ENCODE measurements at regions not wholly inside any gene's neighbourhood (a gene's known extent, or its start where the extent isn't known, plus 50 kb on each side); places are given as distances from the start of the nearest gene placed in this dataset.
"Not testable (repeated sequence)": the region's sequence is repeated elsewhere in the genome, so short reads cannot be mapped to it uniquely, and the experiment has no call there.

DNA sequence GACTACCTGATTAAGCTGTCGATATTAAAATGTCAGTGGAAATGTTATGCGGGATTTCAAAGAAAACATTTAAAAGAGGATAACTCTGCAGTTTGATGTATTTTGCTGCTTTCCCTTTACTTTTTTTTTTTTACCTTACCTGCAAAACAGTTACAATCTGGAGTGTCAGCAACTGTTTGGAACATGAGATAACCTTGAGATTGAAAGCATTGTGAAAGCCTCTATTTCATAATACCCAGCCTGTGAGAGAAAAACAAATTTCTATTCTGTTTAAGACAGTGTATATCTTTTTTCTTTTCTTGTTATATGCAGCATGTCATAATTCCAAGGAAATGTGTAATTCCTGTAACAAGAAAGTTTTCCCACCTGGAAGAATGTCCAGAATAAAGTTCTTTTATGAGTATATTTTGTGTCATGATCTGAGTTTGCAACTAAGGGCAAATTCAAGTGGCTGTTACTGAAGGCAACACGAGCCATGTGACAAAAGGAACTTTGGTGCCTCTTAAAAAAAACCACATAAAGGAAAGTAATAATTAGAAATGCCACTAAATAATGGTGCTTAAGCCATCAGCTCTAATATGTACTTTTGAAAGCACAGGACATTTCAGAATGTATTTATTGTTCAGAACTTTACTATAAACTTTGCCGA, 297.0 kb upstream of the DSEL start:
- no peak for DNase-seq

- DNase-seq = no peak
Observed at GRCh38 chr18:67805261-67805660, 288.7 kb upstream of the DSEL start.

DNA sequence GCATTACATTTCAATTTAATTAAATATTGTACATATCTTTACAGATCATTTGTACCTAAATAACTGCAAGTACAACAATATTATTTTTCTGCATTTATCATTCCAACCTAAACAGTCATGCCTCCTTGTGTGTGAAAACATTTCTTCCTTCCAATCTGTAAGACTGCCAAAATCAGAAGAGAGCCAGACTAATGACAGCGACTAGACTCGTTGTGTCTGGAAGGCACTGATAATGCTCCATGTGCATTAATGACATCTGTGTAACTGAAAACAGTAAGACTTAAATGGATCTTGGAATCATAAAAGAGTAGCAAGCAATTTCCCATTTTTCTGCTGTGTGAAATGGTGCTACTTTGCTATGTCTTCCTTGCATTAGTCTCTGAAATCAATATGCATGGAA, 278.0 kb upstream of the DSEL start:
- no peak for DNase-seq

DNA sequence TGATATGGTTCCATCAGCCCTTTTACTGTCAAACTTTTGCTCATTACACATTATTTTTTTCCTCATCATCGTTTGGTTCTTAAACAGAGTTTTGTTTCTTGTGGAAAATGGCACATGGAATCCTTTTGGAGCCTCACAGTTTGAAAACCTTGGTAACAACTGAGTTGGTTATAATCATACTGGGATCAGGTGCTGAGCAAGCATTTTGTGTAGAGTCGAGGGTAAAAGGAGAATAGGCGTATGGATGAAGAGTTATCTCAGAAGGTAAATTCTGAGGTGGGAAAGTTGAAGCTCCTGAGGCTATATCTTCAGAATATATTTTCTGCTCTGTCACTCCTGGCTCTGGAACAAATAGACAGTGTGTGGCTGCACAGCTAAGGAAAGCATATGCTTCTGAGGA, 274.0 kb upstream of the DSEL start:
- no peak for DNase-seq

- DNase-seq = no peak
Observed at GRCh38 chr18:67789165-67789545, 272.6 kb upstream of the DSEL start.

GRCh38 chr18:67788310-67789164, 272.0 kb upstream of the DSEL start:
- DNase-seq = no peak

- no peak for DNase-seq
Observed at GRCh38 chr18:67783196-67783946, 266.9 kb upstream of the DSEL start.

DNA sequence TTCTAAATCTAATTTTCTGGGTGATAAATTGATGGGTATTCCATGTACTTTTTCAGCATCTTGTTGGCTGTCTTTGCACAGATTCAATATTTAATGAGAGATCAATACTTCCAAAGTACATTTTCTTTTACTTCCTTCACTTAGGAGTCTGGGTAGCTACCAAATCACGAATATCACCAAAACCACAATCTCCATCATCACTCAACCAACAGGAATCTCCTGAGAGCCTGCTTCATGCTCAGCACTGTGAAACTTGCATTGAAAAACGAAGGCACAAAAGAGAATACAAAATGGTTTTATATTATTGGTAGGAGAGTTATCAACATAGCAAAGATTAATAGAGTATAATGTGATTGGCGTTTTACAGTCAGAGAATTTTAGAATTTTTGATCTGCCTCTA, 261.5 kb upstream of the DSEL start:
- DNase-seq = no peak

DNA sequence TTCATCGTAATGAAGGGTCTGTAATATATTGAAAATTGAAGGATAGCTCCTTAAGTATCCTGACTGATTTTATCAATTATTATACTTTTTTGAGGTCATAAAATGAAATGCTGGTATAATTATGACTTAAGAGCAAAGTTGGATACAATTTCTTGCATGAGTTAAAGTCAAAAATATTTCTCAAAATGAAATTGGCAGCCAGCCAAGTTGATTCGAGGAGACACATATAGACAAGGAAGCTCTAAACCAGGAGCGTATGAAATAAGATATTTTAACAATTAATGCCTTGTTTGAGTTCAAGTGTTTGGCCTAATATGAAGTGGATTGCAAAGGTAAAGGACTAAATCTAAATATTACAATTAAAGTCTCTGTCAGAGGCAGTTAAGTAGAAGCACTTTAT, 260.4 kb upstream of the DSEL start:
- DNase-seq = no peak

DNA sequence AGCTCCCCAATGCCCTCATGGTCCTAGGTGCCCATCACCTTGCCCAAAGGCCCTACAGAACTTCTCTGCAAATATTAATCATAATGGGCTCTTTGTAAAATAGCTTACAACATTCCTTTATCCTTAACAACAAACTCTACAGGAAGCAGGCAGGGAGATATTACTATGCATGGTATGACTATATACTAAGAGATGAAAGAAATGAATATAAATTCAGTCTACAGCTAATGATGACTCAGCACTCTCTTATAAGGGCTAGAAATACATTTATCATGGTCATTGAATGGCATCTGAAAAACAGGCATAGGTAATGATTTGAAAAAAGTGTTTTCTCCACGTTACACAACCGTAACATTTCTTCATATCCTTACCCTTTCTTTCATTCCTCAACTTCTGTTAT, 254.8 kb upstream of the DSEL start:
- DNase-seq = no peak

GRCh38 chr18:67770520-67770919, 254.0 kb upstream of the DSEL start:
- no peak for DNase-seq

DNA sequence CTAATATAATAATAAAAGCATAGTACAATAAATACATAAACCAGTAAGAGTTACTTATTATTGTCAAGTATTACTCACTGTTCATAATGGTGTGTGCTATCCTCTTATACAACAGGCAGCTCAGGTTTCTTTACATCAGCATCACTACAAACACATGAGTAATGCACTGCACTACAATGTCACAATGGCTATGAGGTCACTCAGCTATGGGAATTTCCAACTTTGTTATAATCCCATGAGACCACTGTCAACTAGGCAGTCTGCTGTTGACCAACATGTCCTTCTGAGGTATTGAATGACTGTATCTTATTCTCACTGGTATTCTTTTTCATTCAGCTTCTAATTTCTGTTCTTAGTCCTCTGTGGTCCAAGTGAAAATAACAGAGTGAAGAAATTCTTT, 250.4 kb upstream of the DSEL start:
- DNase-seq = peak; percentile 22

DNA sequence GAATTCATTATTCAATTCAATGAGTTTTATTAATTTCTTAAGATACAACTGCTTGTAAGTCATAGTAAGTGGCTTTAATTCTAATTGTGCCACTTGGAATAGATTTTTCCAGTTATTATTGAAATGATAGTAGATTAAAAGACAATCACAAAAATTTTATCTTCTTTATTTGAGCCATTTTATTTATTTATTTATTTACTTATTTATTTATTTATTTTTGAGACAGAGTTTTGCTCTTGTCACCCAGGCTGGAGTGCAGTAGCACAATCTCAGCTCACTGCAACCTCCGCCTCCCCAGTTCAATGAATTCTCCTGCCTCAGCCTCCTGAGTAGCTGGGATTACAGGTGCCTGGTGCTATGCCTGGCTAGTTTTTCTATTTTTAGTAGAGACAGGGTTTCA, 235.7 kb upstream of the DSEL start:
- not testable (repeated sequence) for DNase-seq

DNA sequence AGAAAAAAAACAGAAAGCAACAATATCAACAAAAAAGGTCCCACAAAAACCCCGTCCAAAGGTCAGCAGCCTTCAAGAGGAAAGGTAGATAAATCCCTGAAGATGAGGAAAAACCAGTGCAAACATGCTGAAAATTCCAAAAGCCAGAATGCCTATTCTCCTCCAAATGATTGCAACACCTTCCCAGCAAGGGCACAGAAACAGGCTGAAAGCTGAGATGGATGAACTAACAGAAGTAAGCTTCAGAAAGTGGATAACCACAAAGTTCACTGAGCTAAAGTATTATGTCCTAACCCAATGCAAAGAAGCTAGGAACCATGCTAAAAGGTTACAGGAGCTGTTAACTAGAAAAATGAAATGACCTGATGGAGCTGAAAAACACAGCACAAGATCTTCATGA, 226.4 kb upstream of the DSEL start:
- DNase-seq = no peak

GRCh38 chr18:67742525-67742924, 226.0 kb upstream of the DSEL start:
- no peak for DNase-seq

DNA sequence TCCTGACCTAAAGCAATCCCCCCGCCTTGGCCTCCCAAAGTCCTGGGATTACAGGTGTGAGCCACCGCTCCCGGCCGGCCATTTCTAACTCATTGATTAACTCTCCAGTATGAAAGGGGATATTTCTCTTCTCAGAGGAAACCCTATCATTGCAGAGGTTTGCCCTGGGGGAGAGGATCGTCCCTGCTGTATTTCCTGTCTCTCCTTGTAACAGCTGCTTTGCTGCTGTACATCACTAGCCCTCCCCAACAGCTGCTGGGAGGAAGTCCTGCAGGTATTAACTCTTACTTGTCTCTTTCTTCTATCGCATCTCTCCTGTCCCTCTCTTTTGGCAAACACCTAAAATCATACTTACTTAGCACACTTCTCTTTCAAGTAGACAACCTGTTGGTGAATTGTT, 219.0 kb upstream of the DSEL start:
- no peak for DNase-seq

DNA sequence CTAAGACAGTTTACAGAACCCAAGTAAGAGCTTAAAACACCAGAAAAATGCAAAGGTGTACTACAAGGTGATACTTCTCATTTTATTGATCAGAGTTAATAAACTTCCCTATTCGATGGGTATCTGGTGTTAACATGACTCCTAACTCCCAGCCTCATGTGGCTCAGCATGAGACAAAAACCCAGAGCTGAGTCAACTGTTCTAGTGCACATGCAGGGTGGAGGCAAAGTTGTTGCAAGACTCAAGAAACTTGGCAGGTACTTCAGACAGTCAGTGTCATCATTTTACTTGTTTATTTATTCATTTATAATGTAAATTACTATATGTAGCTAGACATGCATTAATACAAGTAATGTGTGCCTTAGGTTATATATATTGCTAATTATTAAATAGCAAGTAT, 216.6 kb upstream of the DSEL start:
- DNase-seq = no peak

GRCh38 chr18:67731851-67732250, 215.3 kb upstream of the DSEL start:
- DNase-seq = no peak

GRCh38 chr18:67730886-67731285, 214.4 kb upstream of the DSEL start:
- DNase-seq = no peak

GRCh38 chr18:67728364-67728763, 211.8 kb upstream of the DSEL start:
- no peak for DNase-seq

DNA sequence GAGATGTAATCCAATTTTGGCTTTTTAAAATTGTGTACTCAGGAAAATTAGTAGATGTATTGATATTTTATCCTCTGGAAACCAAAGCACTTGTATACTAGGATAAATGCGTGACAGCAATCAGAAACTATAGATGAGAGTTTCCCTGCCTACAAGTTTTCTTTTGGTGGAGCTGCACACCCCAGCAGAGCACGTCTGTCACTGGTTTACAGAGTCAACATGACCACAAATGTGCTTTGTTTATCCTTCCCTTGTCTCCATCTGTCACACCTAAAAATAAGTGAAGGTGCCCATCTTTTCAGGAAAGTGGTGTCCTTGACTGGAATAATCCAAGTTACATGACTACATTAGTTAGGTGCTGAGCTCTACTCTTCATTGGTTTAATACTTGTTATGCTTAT, 210.4 kb upstream of the DSEL start:
- DNase-seq = no peak

GRCh38 chr18:67717800-67718199, 201.3 kb upstream of the DSEL start:
- no peak for DNase-seq

DNA sequence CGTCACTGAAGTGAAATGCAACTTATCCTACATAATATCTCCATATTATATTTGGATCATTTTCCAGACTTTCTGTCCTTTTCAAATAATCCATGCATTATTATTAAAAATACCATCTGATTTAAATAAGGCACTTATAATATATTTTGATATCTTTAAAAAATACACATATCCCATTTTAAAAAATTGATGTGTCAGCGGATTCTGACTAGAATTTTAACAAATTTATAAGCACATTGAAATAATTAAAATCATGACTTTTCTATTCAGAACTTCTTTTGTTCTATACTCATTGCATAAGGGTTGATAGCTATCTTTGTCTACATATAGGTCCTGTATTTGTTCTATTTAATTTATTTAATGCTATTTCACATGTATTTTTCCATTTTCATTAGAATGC, 199.0 kb upstream of the DSEL start:
- DNase-seq = no peak

DNA sequence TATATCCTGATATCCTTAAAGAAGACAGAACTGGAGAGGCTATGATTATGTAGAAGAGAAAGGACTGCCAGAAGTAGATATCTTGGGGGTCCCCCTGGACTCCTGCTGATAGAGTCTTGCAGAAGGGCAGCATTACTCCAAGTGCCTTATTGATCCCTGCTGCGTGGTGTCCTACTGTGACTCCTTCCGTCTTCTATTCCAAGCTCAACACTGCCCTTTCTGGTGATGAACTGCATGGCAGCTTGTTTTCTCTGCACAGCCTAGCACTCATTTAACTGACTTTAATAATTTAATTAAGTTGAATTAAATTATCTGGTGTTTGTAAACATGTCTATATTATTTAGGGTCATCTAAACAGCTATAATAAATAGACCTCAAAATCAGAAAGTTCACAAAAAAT, 194.1 kb upstream of the DSEL start:
- no peak for DNase-seq

All from T1000 (cell line).